CD4-positive, alpha-beta T cell treated with Interferon alpha-2 for 1 hour (primary cell): ENCODE measurements at regions not wholly inside any gene's neighbourhood (a gene's known extent, or its start where the extent isn't known, plus 50 kb on each side); places are given as distances from the start of the nearest gene placed in this dataset.

Source experiments
- DNase-seq, 2 donors: peaks; one replicate each; pipeline ENCODE4 v3.0.0-alpha.2; 2020 to 2022

DNA sequence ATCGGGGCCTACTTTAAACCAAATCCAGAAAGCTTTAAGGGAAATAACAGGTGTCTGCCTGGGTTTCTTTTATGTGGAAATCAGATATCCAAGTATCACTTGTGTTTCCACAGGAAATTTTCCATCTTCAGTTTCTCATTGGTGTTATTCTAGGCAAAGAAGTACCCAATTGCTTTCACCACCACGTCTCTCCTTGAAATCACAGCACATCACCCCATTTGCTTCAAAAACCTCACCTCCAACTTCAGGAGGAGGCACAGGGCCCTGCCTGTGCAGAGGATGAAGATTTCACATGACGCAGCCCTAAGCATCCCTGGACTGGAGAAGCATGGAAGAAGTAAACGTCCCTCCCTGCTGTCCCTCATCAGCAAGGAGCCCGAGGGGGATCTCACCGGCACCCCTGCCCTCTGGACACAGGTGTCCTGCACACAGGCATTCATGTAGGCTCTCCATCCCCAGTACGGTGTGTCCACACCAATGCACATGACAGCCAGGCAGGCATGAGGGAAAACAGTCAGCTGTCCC is 182.3 kb downstream of the TBXT start:
- no peak for DNase-seq

DNA sequence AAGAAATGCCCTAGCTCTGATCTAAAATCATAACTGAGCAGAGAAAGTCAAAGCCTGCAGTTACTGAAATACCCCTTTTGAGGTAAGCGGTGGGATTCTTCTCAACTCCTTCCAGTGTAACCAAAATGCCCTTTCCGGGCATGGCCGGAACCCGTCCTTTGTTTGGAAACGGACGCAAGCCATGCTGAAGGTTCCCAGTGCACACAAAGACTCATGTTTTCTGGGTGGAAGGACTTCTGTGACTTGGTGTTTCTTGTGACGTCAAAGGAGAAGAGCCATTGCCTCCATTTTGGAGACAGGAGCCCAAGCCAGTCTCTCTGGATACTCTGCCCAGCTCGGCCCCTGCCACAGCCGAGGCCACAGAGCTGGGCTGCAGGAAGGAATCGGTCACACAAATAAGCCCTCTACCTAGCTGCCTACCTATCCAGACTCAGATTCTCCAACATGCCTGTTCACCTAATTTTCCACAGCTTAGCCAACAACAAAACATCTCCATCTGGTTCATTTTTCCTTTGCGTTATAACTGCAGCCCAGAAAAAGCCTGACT is 182.8 kb downstream of the TBXT start:
- no peak for DNase-seq

GRCh38 chr6:165983112-165984072 is 184.3 kb downstream of the TBXT start:
- no peak for DNase-seq

DNA sequence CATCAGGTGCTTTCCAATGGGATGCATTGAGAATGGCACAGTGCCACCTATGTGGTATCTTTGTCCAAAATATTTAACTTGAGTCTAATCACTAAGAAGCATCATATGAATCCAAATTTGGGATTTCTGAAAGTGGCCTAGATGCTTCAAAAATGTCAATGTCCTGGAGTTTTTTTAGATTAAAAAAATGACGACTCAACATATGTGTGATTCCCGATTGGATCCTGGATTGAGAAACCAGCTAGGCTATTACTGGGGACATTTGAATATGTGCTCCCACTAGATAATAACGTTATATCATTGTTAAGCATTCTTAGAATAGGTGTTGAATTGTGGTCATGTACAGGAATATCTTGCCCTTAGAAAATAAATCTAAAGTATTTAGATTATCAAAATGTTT is 189.2 kb downstream of the TBXT start:
- no peak for DNase-seq

- DNase-seq = no peak
These were observed 191.0 kb downstream of the TBXT start for GRCh38 chr6:165976684-165977083.

DNA sequence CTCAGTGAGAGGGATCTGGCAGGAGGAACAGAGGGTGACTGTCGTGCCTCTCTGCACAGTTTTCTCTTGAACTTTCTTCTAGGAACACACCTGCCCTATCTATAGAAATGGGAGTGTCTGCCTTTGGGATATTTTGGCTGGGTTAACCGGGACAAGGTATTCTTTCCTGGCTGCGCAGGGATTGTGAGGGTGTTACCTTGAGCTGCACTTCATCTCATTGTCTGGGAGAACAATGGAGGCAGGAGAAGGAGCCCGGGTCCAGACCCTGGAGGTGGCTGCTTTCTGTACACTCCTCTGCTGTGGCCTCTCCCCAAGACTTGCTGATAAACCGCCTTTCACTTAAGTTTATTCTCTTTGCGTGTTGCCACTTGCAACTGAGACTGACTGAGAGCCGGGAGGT is 192.8 kb downstream of the TBXT start:
- DNase-seq = no peak

GRCh38 chr6:165973473-165973872 is 194.2 kb downstream of the TBXT start:
- DNase-seq = no peak

- DNase-seq = no peak
These were observed 195.4 kb downstream of the TBXT start for GRCh38 chr6:165972139-165972802.

GRCh38 chr6:165971202-165971601 is 196.4 kb downstream of the TBXT start:
- no peak for DNase-seq

- no peak for DNase-seq
These were observed 197.7 kb downstream of the TBXT start for GRCh38 chr6:165970001-165970400.

DNA sequence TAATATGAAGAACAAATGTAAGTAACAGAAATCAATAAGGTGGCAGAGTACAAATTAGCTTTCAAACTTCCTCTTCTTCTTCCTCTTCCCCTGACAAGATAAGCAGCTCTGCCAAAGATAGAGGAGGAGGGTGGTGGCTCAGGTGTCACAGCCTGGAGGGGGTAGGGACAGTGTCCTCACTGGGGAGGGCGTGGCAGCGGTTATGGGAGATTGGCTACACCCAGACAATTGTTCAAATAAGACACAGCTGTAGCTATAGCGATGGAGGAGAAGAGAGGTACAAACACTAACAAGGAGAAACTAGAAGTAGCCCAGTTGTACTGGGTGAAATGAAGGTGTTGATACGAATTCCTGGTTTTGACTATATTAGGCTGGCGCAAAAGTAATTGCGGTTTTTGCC is 198.5 kb downstream of the TBXT start:
- DNase-seq = no peak

- no peak for DNase-seq
These were observed 199.2 kb downstream of the TBXT start for GRCh38 chr6:165968408-165968807.

GRCh38 chr6:165967810-165968407 is 199.7 kb downstream of the TBXT start:
- no peak for DNase-seq

DNA sequence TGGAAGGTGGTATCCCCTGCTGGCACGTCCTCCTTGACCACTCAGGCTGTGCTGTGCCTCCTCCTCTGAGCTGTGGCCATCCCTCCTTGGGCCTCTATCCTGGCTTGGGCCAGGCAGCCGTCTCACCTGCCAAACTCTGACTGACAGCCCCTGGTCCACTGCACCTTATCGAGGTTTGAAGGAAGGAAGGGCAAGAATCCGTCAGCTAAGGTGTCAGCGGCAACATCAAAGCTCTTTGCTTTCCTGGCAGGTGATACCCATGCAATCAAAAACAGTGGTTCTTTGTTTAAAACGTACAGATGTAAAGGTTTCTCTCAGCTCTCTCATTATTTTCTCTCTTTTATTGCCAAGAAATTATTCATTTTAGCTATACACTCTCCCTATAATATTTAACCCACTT is 203.9 kb downstream of the TBXT start:
- DNase-seq = no peak

DNA sequence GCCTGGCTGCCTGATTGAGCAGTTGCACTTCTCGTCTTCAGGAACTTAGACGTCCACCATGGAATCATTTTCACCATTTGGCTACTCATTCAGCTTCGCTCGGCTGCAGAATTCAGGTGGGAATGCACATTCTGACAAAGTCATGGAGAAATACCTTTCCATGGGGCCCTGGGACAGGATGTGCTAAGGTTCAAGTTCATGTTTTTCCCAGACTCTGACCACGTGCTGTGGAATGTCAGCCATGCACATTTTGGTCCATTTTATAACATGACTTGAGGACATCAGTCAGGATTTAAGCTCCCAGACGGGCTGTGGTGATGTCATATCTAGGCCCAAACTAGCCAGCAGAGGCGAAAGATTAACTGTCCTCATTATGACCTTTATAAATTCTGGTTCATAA is 205.3 kb downstream of the TBXT start:
- no peak for DNase-seq

DNA sequence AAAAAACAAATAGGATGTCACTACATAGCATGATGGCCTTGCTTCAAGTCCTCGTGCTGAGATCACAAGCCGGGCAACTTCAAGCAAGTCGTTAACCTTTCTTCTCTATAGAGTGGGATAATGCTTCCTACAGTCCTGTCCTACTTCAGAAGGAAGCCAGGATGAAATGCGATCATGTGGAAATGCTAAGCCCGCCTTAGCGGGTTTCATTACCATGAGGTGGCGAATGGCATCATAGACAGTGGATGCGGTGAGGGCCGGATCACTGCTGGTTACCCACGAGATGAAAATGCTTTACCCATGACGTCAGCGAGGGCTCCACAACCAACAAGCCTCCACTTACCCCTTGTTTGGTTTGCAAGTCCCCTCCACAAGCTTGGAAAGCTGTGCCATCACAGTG is 206.4 kb downstream of the TBXT start:
- no peak for DNase-seq

- no peak for DNase-seq
These were observed 207.0 kb downstream of the TBXT start for GRCh38 chr6:165960695-165961094.

DNA sequence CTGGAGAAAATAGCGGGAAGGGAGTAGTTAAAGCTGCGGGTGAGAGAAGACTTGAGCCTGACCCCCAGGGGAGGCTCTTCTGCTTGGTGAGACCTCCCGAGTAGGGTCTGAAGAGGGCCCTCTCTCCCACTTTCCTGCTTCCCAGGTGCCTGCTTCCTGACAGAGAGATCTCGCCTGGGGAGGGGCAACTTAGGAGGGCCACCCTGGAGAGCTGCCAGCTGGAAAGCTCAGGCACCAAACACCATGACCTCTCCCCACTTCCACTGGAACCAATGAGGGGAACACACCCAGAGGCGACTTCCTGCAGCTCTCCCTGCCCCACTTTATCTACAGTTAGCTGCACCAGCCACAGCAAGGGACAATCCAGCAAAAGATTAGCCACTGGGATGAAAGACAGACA is 208.0 kb downstream of the TBXT start:
- DNase-seq = no peak

DNA sequence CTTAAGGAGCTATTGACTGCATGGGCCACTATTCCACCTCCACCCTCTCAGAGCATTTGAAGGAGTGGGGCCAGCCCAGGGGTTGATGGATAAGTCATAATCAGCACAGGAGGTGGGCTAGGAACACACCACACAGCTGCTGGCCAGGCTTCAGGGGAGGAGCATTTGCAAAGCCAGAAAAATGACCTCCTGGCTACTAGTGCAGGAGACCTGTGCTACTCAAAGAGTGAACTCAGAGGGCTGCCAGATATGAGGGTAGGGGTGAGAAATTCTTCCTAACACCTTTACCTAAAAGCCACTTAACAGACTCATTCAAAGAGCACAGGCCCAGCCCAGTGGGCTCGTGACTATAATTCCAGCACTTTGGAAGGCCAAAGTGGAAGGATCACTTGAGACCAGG is 210.8 kb downstream of the TBXT start:
- DNase-seq = no peak

DNA sequence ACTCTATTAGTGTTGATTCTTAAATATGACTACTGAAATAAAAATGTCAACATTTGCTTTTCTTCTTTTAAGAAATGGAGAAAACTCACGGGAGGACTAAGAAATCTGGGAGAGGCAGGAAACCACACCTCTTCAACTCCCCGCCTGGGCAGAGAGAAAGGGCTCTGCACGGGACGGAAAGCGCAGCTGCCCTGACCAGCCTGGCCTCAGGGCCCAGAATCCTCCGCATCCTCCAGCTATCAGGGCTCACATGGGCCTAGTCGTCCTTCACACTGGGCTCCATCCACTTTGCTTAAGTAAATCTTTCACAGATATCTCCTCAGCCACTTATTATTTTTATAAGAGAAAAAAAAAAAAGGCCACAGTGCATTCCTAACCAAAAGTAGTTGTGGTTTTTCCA is 215.1 kb downstream of the TBXT start:
- no peak for DNase-seq

- no peak for DNase-seq
These were observed 217.3 kb downstream of the TBXT start for GRCh38 chr6:165950316-165950715.

GRCh38 chr6:165949324-165949723 is 218.3 kb downstream of the TBXT start:
- no peak for DNase-seq

- no peak for DNase-seq
These were observed 223.6 kb downstream of the TBXT start for GRCh38 chr6:165944002-165944466.
